ENCODE measurements at regions not wholly inside any gene's neighbourhood (a gene's known extent, or its start where the extent isn't known, plus 50 kb on each side); places are given as distances from the start of the nearest gene placed in this dataset.

GRCh38 chr7:106957766-106958165 is 86.7 kb upstream of the PRKAR2B start:
- no peak for DNase-seq (ENCODE audit: low spot score)
- intact Hi-C loops (cut with DNase I) = loop anchor here in 1 of 2 donors (10.0 kb wide), 1 partner anchor 177 kb away; no protein-coding TSS in a partner anchor

GRCh38 chr7:106959753-106960152 is 84.8 kb upstream of the PRKAR2B start:
- DNase-seq (ENCODE audit: low spot score) = no peak
- intact Hi-C loops (cut with DNase I) = loop anchor here in 1 of 2 donors (5.0 to 10.0 kb wide), 2 partner anchors 175 to 928 kb away; no protein-coding TSS in a partner anchor

GRCh38 chr7:106962751-106963150 is 81.8 kb upstream of the PRKAR2B start:
- intact Hi-C loops (cut with DNase I) = loop anchor here in 1 of 2 donors (5.0 kb wide), 1 partner anchor 925 kb away; no protein-coding TSS in a partner anchor

GRCh38 chr7:106964466-106964865 is 80.0 kb upstream of the PRKAR2B start:
- intact Hi-C loops (cut with DNase I) = loop anchor here in 1 of 2 donors (5.0 kb wide), 1 partner anchor 923 kb away; no protein-coding TSS in a partner anchor
- DNase-seq (ENCODE audit: low spot score) = no peak

More at GRCh38 chr7:106962751-106963150, 81.8 kb upstream of the PRKAR2B start:
- no peak for DNase-seq (ENCODE audit: low spot score)

GRCh38 chr7:106965108-106965507 is 79.4 kb upstream of the PRKAR2B start:
- DNase-seq (ENCODE audit: low spot score) = no peak
- intact Hi-C loops (cut with DNase I) = no loop called here

- intact Hi-C loops (cut with DNase I) = no loop called here
- no peak for DNase-seq (ENCODE audit: low spot score)
These were observed 78.4 kb upstream of the PRKAR2B start for GRCh38 chr7:106966121-106966520.

- DNase-seq (ENCODE audit: low spot score) = no peak
- intact Hi-C loops (cut with DNase I) = no loop called here
These were observed 76.3 kb upstream of the PRKAR2B start for GRCh38 chr7:106968160-106968559.

GRCh38 chr7:106978425-106979420 is 65.8 kb upstream of the PRKAR2B start:
- intact Hi-C loops (cut with DNase I) = no loop called here

GRCh38 chr7:106979551-106980357 is 64.8 kb upstream of the PRKAR2B start:
- no peak for DNase-seq (ENCODE audit: low spot score)
- intact Hi-C loops (cut with DNase I) = no loop called here

More at GRCh38 chr7:106978425-106979420, 65.8 kb upstream of the PRKAR2B start:
- DNase-seq (ENCODE audit: low spot score) = no peak

- intact Hi-C loops (cut with DNase I) = no loop called here
- DNase-seq (ENCODE audit: low spot score) = no peak
These were observed 64.2 kb upstream of the PRKAR2B start for GRCh38 chr7:106980358-106980685.

GRCh38 chr7:106982415-106982814 is 62.1 kb upstream of the PRKAR2B start:
- DNase-seq (ENCODE audit: low spot score) = no peak
- intact Hi-C loops (cut with DNase I) = no loop called here

- no peak for DNase-seq (ENCODE audit: low spot score)
- intact Hi-C loops (cut with DNase I) = no loop called here
These were observed 60.5 kb upstream of the PRKAR2B start for GRCh38 chr7:106984034-106984433.

- intact Hi-C loops (cut with DNase I) = no loop called here
- DNase-seq (ENCODE audit: low spot score) = no peak
These were observed 58.0 kb upstream of the PRKAR2B start for GRCh38 chr7:106986450-106986977.

GRCh38 chr7:106987777-106988176 is 56.7 kb upstream of the PRKAR2B start:
- no peak for DNase-seq (ENCODE audit: low spot score)
- intact Hi-C loops (cut with DNase I) = no loop called here

- no peak for DNase-seq (ENCODE audit: low spot score)
- intact Hi-C loops (cut with DNase I) = no loop called here
These were observed 52.0 kb upstream of the PRKAR2B start for GRCh38 chr7:106992511-106992910.
